ENCODE measurements at regions not wholly inside any gene's neighbourhood (a gene's known extent, or its start where the extent isn't known, plus 50 kb on each side); places are given as distances from the start of the nearest gene placed in this dataset.
"Not testable (repeated sequence)": the region's sequence is repeated elsewhere in the genome, so short reads cannot be mapped to it uniquely, and the experiment has no call there.

- TF ChIP-seq CTCF (IDR thresholded peaks at IDR 0.05; ENCODE audit: insufficient read depth, low read length), result no peak
- no peak overlapping the region for H3K4me3 ChIP-seq (ENCODE audit: low read depth, low read length)
- no peak for DNase-seq (ENCODE audit: low read depth)
Observed at GRCh38 chr4:174402470-174403176, 118.9 kb downstream of the CEP44 start.

- no peak overlapping the region for H3K4me3 ChIP-seq (ENCODE audit: low read depth, low read length)
- no peak for TF ChIP-seq CTCF (IDR thresholded peaks at IDR 0.05; ENCODE audit: insufficient read depth, low read length)
- DNase-seq (ENCODE audit: low read depth), result peak; percentile 12
Observed at GRCh38 chr4:174401471-174402130, 117.9 kb downstream of the CEP44 start.

- not testable (repeated sequence) for H3K4me3 ChIP-seq (ENCODE audit: low read depth, low read length); DNase-seq (ENCODE audit: low read depth)
Observed at GRCh38 chr4:174400603-174401302, 117.0 kb downstream of the CEP44 start.

- DNase-seq (ENCODE audit: low read depth), result peak; percentile 81
- TF ChIP-seq CTCF (IDR thresholded peaks at IDR 0.05; ENCODE audit: insufficient read depth, low read length), result no peak
Observed at GRCh38 chr4:174398728-174399127, 115.0 kb downstream of the CEP44 start.

GRCh38 chr4:174397366-174398155 is 113.8 kb downstream of the CEP44 start:
- no peak overlapping the region for H3K4me3 ChIP-seq (ENCODE audit: low read depth, low read length)
- no peak for TF ChIP-seq CTCF (IDR thresholded peaks at IDR 0.05; ENCODE audit: insufficient read depth, low read length)

More at GRCh38 chr4:174398728-174399127, 115.0 kb downstream of the CEP44 start:
- H3K4me3 ChIP-seq (ENCODE audit: low read depth, low read length), result no peak overlapping the region

GRCh38 chr4:174396599-174397110 is 112.9 kb downstream of the CEP44 start:
- no peak for TF ChIP-seq CTCF (IDR thresholded peaks at IDR 0.05; ENCODE audit: insufficient read depth, low read length)
- no peak overlapping the region for H3K4me3 ChIP-seq (ENCODE audit: low read depth, low read length)
- no peak for DNase-seq (ENCODE audit: low read depth)

More at GRCh38 chr4:174397366-174398155, 113.8 kb downstream of the CEP44 start:
- DNase-seq (ENCODE audit: low read depth), result no peak
